Esophagus squamous epithelium (tissue), 5 donors: ENCODE measurements at regions not wholly inside any gene's neighbourhood (a gene's known extent, or its start where the extent isn't known, plus 50 kb on each side); places are given as distances from the start of the nearest gene placed in this dataset.
"Not testable (repeated sequence)": the region's sequence is repeated elsewhere in the genome, so short reads cannot be mapped to it uniquely, and the experiment has no call there.

Experiments used
- DNase-seq: peaks from one replicate; lab custom pipeline; 2025; lab: John Stamatoyannopoulos, UW
- H3K27ac ChIP-seq, 4 donors: fragments of 200-600 bp; sonication (generic); one replicate each; pipeline ENCODE4 v1.5.1; 2016 to 2019; ENCODE audit warnings: mild to moderate bottlenecking in 1 of 4
- H3K27me3 ChIP-seq, 4 donors: fragments of 200-600 bp; sonication (generic); 1 replicate in 3 of 4; 2 replicates in 1 of 4; pipeline versions ENCODE4 v1.5.1 to v1.6.0; 2017 to 2021; ENCODE audit warnings: antibody characterized with exemption in 1 of 4
- H3K36me3 ChIP-seq, 3 donors: fragments of 200-600 bp; sonication (generic); one replicate each; pipeline ENCODE4 v1.5.1; 2016 to 2019
- H3K4me1 ChIP-seq, 3 donors: fragments of 200-600 bp; sonication (generic); one replicate each; pipeline ENCODE4 v1.5.1; 2017 to 2019
- H3K4me3 ChIP-seq, 4 donors: fragments of 200-600 bp; sonication (generic); 1 replicate in 3 of 4; 2 replicates in 1 of 4; pipeline ENCODE4 v1.5.1; 2016 to 2019; ENCODE audit warnings: mild to moderate bottlenecking in 2 of 4, moderate library complexity in 1 of 4
- H3K9me3 ChIP-seq, 3 donors: fragments of 200-600 bp; sonication (generic); one replicate each; pipeline ENCODE4 v1.5.1; 2016 to 2019
- POLR2A ChIP-seq, 4 donors: fragments of 450-650 bp; IDR thresholded peaks; one replicate each; pipeline ENCODE4 v1.6.1; 2017; ENCODE audit warnings: antibody characterized with exemption in 4 of 4, mild to moderate bottlenecking in 4 of 4, moderate library complexity in 3 of 4
- WGBS, 2 donors: methylation state at CpG; one replicate each; pipeline ENCODE4 v1.1.5; 2018; 5-methylcytosine and 5-hydroxymethylcytosine counted together
- intact Hi-C: fragments of 100-400 bp; cut with DNase I; formaldehyde crosslinking; loops from one replicate; pipeline ENCODE4 v1.15.0; 2022
- TF ChIP-seq, protein P1 (sequence below), 6 experiments: fragments of 450-650 bp in 4 of 6; fragments of 200-600 bp in 2 of 6; sonication (generic) in 2 of 6; IDR thresholded peaks; one replicate each; pipeline ENCODE4 v1.5.1; 2016 to 2019; ENCODE audit warnings: antibody characterized with exemption in 6 of 6, mild to moderate bottlenecking in 4 of 6, moderate library complexity in 4 of 6
- donor health status: DM: yes; HTN: yes; CAD: no.

GRCh38 chr5:168135897-168136296 lies 155.5 kb upstream of the WWC1 start:
- Histone ChIP-seq H3K9me3 (no peaks in the 10 kb centered on the region), H3K4me1 (no peaks in the 10 kb centered on the region), H3K27ac (no peak overlapping the region), H3K4me3 (no peak overlapping the region), H3K36me3 (no peaks in the 10 kb centered on the region), H3K27me3 (no peaks in the 10 kb centered on the region)
- intact Hi-C loops, result no loop called here
- no peak for DNase-seq
- no peak for TF ChIP-seq POLR2A (IDR thresholded peaks at IDR 0.05)
- TF ChIP-seq, protein P1, sequence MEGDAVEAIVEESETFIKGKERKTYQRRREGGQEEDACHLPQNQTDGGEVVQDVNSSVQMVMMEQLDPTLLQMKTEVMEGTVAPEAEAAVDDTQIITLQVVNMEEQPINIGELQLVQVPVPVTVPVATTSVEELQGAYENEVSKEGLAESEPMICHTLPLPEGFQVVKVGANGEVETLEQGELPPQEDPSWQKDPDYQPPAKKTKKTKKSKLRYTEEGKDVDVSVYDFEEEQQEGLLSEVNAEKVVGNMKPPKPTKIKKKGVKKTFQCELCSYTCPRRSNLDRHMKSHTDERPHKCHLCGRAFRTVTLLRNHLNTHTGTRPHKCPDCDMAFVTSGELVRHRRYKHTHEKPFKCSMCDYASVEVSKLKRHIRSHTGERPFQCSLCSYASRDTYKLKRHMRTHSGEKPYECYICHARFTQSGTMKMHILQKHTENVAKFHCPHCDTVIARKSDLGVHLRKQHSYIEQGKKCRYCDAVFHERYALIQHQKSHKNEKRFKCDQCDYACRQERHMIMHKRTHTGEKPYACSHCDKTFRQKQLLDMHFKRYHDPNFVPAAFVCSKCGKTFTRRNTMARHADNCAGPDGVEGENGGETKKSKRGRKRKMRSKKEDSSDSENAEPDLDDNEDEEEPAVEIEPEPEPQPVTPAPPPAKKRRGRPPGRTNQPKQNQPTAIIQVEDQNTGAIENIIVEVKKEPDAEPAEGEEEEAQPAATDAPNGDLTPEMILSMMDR (IDR thresholded peaks at IDR 0.05), result no peak
- 73% methylated on average over 6 of the region's 6 CpGs for WGBS, 2 donors

DNA sequence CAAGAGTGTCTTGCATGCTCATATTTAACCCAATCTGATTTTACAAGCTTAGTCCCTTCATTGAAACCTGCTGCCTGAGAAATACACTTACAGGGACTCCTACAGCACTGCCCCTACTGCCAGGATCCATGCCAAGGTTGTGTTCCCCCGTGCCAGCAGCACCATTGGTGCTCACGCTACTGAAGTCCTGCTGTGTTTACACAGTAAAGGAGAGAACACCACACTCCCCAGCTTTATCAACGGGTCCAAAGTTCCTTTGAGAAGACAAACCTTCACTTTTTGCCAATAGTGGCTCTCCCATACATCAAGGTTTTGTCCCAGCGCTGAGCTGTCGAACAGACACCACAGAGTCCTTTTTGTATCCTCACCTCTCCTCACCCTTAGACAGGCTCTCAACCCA lies 155.1 kb upstream of the WWC1 start:
- intact Hi-C loops, result no loop called here

GRCh38 chr5:168137265-168137664 lies 154.2 kb upstream of the WWC1 start:
- H3K4me1 ChIP-seq, result no peaks in the 10 kb centered on the region
- no peak overlapping the region for H3K4me3 ChIP-seq
- no peaks in the 10 kb centered on the region for H3K9me3 ChIP-seq
- intact Hi-C loops, result no loop called here
- H3K27ac ChIP-seq, result no peak overlapping the region
- TF ChIP-seq POLR2A (IDR thresholded peaks at IDR 0.05), result no peak
- no peaks in the 10 kb centered on the region for H3K27me3 ChIP-seq
- H3K36me3 ChIP-seq, result no peaks in the 10 kb centered on the region
- 50 to 83% methylated on average over 1 to 2 of the region's 2 CpGs for WGBS, 2 donors
- no peak for DNase-seq

More for the DNA sequence above, 155.1 kb upstream of the WWC1 start:
- H3K36me3 ChIP-seq, result no peaks in the 10 kb centered on the region
- no peak overlapping the region for H3K27ac ChIP-seq
- H3K4me1 ChIP-seq, result no peaks in the 10 kb centered on the region
- WGBS, 2 donors, result 80 to 86% methylated on average over 5 of the region's 5 CpGs
- H3K9me3 ChIP-seq, result no peaks in the 10 kb centered on the region
- no peaks in the 10 kb centered on the region for H3K27me3 ChIP-seq
- TF ChIP-seq, protein P1 (IDR thresholded peaks at IDR 0.05), result no peak
- no peak for TF ChIP-seq POLR2A (IDR thresholded peaks at IDR 0.05)
- DNase-seq, result no peak
- no peak overlapping the region for H3K4me3 ChIP-seq

DNA sequence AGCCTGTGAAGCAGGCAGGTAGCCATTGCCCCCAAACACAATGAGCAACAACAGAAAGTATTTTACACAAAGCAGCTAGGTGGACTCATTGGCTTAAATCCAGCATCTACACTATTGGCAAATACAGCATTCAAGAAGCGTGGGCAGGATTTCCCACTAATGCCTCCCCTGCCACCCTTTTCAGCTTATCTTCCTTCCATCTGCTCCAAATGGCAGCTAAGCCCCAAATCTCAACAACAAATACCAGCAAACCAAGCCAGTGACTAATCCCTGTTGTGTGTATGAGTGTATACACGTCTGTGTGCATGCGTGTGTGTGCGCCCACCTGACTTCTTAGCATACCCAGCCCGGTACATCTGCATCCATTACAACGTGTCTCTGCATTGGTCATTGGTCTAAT lies 151.2 kb upstream of the WWC1 start:
- WGBS, 2 donors, result 73 to 91% methylated on average over 6 of the region's 6 CpGs
- DNase-seq, result no peak
- TF ChIP-seq, protein P1 (IDR thresholded peaks at IDR 0.05), result no peak
- no peak for TF ChIP-seq POLR2A (IDR thresholded peaks at IDR 0.05)
- Histone ChIP-seq H3K36me3 (no peaks in the 10 kb centered on the region), H3K9me3 (no peaks in the 10 kb centered on the region), H3K4me1 (no peaks in the 10 kb centered on the region), H3K27me3 (no peaks in the 10 kb centered on the region), H3K27ac (no peak overlapping the region), H3K4me3 (no peak overlapping the region)
- intact Hi-C loops, result no loop called here

DNA sequence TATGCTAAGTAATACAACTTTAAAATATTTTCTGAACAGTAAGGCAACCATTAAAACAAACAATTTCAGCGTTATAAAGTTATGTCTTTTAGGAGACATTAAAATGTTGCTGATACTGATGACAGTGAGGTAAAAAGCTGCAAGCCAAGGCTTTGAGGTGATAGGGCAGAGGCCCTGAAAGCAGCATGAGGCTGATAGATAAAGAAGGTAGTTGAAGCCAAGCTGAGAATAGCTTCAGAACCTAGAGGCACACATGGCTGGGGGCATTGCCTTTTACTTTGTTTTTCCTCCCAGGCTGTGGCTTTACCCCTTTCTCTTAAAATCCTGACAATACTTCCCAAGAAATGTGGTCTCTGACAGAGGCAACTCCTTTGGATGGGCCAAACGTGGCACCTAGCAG lies 149.0 kb upstream of the WWC1 start:
- 50 to 54% methylated on average over 1 to 2 of the region's 2 CpGs for WGBS, 2 donors
- intact Hi-C loops, result no loop called here

DNA sequence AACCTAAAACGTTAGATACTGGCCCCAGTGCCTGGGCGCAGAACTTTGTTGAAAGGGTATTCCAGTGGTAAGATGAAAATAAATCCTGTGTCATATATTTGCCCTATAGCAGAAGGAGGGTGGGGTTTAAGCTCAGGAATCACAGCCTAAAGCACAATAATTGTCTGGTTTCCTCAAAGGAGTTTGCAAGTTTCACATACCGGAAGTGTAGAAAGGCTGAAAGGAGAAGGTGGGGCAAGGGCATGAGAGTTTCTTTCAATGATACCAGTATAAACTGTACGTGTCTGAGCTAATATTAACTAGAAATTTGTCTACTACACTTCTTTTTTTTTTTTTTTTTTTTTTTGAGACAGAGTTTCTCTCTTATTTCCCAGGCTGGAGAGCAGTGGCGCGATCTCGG lies 147.9 kb upstream of the WWC1 start:
- H3K4me3 ChIP-seq, H3K27me3 ChIP-seq, DNase-seq, H3K9me3 ChIP-seq, H3K27ac ChIP-seq, H3K4me1 ChIP-seq, intact Hi-C loops, H3K36me3 ChIP-seq: not testable (repeated sequence)
- WGBS, 2 donors, result 61 to 74% methylated on average over 7 of the region's 7 CpGs

More for the DNA sequence above, 149.0 kb upstream of the WWC1 start:
- H3K9me3 ChIP-seq, result no peaks in the 10 kb centered on the region
- H3K27ac ChIP-seq, result no peak overlapping the region
- no peaks in the 10 kb centered on the region for H3K36me3 ChIP-seq
- TF ChIP-seq, protein P1 (IDR thresholded peaks at IDR 0.05), result no peak
- no peak for TF ChIP-seq POLR2A (IDR thresholded peaks at IDR 0.05)
- no peak overlapping the region for H3K4me3 ChIP-seq
- H3K27me3 ChIP-seq, result no peaks in the 10 kb centered on the region
- no peaks in the 10 kb centered on the region for H3K4me1 ChIP-seq
- no peak for DNase-seq
